ENCODE measurements at regions not wholly inside any gene's neighbourhood (a gene's known extent, or its start where the extent isn't known, plus 50 kb on each side); places are given as distances from the start of the nearest gene placed in this dataset.
"Not testable (repeated sequence)": the region's sequence is repeated elsewhere in the genome, so short reads cannot be mapped to it uniquely, and the experiment has no call there.

GRCh38 chr9:28471261-28471660 is 898.0 kb upstream of the C9orf72 start:
- no peak for DNase-seq (ENCODE audit: low read depth)

GRCh38 chr9:28487561-28487960 is 914.3 kb upstream of the C9orf72 start:
- DNase-seq (ENCODE audit: low read depth), result no peak

GRCh38 chr9:28491121-28491520 is 917.8 kb upstream of the C9orf72 start:
- no peak for DNase-seq (ENCODE audit: low read depth)

GRCh38 chr9:28498168-28498567 is 924.9 kb upstream of the C9orf72 start:
- not testable (repeated sequence) for DNase-seq (ENCODE audit: low read depth)

GRCh38 chr9:28502189-28502588 is 928.9 kb upstream of the C9orf72 start:
- no peak for DNase-seq (ENCODE audit: low read depth)

GRCh38 chr9:28502741-28503140 is 929.5 kb upstream of the C9orf72 start:
- DNase-seq (ENCODE audit: low read depth), result no peak

- DNase-seq (ENCODE audit: low read depth), result no peak
These were observed 930.3 kb upstream of the C9orf72 start for GRCh38 chr9:28503573-28503972.

- no peak for DNase-seq (ENCODE audit: low read depth)
These were observed 945.2 kb upstream of the C9orf72 start for GRCh38 chr9:28518439-28518838.

GRCh38 chr9:28524309-28524708 is 951.0 kb upstream of the C9orf72 start:
- DNase-seq (ENCODE audit: low read depth), result not testable (repeated sequence)

GRCh38 chr9:28528049-28528448 is 954.8 kb upstream of the C9orf72 start:
- no peak for DNase-seq (ENCODE audit: low read depth)

GRCh38 chr9:28538132-28538531 is 964.9 kb upstream of the C9orf72 start:
- no peak for DNase-seq (ENCODE audit: low read depth)

GRCh38 chr9:28539434-28540070 is 966.3 kb upstream of the C9orf72 start:
- no peak for DNase-seq (ENCODE audit: low read depth)

GRCh38 chr9:28542928-28543327 is 969.6 kb upstream of the C9orf72 start:
- no peak for DNase-seq (ENCODE audit: low read depth)

- DNase-seq (ENCODE audit: low read depth), result no peak
These were observed 974.2 kb upstream of the C9orf72 start for GRCh38 chr9:28547527-28547926.

GRCh38 chr9:28563291-28563934 is 990.1 kb upstream of the C9orf72 start:
- no peak for DNase-seq (ENCODE audit: low read depth)

GRCh38 chr9:28583832-28584231 is 1010.6 kb upstream of the C9orf72 start:
- DNase-seq (ENCODE audit: low read depth), result no peak

GRCh38 chr9:28584542-28584941 is 1011.3 kb upstream of the C9orf72 start:
- DNase-seq (ENCODE audit: low read depth), result no peak

- no peak for DNase-seq (ENCODE audit: low read depth)
These were observed 1013.8 kb upstream of the C9orf72 start for GRCh38 chr9:28587052-28587451.

- peak; percentile 1 for DNase-seq (ENCODE audit: low read depth)
These were observed 1025.1 kb upstream of the C9orf72 start for GRCh38 chr9:28598408-28598807.

GRCh38 chr9:28600226-28600625 is 1026.9 kb upstream of the C9orf72 start:
- no peak for DNase-seq (ENCODE audit: low read depth)

GRCh38 chr9:28607843-28608242 is 1034.6 kb upstream of the C9orf72 start:
- no peak for DNase-seq (ENCODE audit: low read depth)

GRCh38 chr9:28610339-28610738 is 1037.1 kb upstream of the C9orf72 start:
- DNase-seq (ENCODE audit: low read depth), result no peak

GRCh38 chr9:28616310-28616709 is 1043.0 kb upstream of the C9orf72 start:
- DNase-seq (ENCODE audit: low read depth), result no peak

- no peak for DNase-seq (ENCODE audit: low read depth)
These were observed 1046.7 kb upstream of the C9orf72 start for GRCh38 chr9:28620011-28620410.
